COLO668 (cell line): ENCODE measurements at regions not wholly inside any gene's neighbourhood (a gene's known extent, or its start where the extent isn't known, plus 50 kb on each side); places are given as distances from the start of the nearest gene placed in this dataset.
"Not testable (repeated sequence)": the region's sequence is repeated elsewhere in the genome, so short reads cannot be mapped to it uniquely, and the experiment has no call there.

Experiments
- DNase-seq: peaks from one replicate; lab custom pipeline; 2025; ENCODE audit not compliant: unreplicated experiment; lab: John Stamatoyannopoulos, UW

DNA sequence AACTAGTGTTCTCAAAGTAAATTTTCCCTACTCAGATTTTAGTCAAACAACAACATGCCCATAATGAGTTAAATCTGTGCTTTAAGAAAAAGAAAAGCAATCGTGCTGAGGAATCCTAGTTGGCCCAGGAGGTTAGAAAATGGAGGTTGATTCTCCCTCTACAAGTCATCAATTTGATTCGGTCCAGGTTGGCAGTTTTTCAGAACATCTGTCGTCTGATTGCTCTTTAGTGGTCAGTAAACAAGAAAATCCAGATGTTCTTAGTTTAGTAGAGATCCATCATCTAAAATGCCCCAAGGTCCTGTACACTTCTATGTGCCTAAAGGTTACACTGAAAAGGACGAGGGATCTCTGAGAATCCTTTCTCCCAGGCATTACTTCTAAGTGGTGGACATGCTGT lies 659.2 kb downstream of the MTRR start:
- DNase-seq, result no peak

DNA sequence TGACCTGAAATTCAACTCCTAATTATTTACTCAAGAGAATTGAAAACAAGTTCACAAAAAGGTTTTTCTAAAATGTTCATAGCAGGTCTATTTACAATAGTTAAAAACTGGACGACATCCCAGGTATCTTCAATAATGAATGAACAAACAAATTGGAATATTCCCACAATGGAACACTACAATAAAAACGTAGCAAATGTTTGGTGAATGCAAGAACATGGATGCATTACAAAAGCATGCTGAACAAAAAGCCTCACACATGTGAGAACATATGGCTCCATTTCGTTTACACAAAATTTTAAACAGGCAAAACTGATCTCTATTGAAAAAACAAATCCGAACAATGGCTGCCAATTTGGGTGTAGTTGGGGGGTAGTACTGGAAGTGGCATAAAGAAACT lies 669.9 kb downstream of the MTRR start:
- no peak for DNase-seq

DNA sequence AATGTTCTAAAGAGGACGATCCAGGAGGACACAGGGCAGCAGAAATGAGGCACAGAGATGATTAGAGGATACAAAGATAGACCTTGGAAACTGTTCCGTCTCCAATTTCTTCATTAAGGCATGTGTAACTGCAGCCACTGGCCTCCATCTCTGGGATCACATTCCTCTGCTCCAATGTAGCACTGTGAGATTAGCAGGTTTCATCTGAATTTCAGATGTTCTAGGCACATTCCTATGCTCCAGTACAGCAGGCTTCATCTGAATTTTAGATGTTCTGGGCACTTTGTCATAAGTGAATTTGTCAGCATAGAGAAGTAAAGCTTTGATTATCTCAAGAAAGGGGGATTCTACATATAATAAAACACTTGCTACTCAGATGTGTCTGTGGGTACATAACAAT lies 671.4 kb downstream of the MTRR start:
- DNase-seq, result no peak

DNA sequence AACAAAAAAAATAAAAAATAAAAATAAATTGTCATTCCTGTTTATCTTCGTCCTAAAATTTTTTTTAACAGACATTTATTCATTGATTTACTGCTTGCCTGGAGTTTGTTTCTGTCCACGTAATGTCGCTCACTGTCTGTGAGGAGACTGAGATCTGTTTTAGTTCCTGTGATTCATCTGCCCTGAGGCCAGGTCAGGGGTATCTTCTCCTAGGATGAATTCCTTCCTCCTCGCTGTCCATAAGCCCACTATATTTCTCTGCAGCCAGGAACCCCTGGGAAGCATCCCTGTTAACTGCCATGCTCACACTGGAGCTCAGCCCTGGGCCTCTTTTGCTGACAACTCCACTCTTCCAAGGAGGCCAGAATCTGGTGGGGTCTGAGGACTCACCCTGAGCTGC lies 682.0 kb downstream of the MTRR start:
- no peak for DNase-seq

DNA sequence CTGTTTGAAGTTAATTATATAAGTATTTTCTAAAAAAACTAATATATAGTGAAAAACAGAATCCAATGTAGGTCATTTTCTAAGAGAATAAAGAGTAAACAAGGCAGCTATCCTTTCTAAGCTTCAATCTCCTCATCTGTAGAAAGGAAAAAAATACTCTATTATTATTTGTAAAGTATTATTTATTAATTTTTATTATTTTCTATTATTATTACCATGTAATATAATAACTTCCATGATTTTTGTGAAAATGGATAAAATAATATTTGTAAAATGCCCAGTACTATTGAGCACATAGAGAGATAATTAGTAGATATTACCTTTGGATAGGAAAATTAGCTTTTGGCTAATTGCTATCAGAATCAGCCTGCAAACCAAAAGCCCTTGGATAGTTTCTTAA lies 684.4 kb downstream of the MTRR start:
- no peak for DNase-seq

DNA sequence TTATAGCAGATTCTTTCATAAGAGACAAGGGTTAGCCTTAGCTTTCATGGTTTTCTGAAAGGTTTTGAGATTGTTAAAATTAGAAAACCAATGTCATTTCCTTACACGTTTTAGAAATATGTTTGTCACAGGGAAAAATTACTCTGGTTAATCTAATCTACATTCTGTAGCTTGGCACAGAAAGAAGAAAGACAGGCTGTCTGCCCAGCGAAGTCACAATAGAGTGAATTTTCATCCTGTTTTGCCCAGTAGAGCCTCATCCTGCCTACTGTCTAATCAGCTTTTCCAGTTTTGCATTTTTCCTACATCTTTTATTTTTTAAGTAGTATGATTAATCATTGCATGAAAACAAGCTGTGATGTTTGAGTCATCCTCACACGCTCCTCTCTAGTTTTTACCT lies 688.8 kb downstream of the MTRR start:
- no peak for DNase-seq

DNA sequence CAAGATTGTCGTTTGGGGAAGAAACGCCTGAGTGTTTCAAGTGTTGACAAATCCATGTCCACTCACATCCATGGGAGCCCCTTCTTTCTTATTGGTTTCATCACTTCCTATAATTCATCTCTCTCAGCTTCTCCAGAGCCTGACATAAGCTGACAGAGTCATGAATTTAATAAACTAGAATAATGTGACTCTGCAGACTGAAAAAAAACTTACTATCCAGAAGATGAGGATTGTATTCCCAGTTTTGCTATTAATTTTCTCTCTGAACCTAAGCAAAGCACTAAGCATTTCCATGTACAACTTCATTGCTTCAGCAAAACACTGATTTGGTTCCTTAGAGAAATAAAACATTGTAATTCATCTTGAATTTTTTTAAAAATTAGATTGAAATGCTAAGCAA lies 691.8 kb downstream of the MTRR start:
- DNase-seq, result no peak

DNA sequence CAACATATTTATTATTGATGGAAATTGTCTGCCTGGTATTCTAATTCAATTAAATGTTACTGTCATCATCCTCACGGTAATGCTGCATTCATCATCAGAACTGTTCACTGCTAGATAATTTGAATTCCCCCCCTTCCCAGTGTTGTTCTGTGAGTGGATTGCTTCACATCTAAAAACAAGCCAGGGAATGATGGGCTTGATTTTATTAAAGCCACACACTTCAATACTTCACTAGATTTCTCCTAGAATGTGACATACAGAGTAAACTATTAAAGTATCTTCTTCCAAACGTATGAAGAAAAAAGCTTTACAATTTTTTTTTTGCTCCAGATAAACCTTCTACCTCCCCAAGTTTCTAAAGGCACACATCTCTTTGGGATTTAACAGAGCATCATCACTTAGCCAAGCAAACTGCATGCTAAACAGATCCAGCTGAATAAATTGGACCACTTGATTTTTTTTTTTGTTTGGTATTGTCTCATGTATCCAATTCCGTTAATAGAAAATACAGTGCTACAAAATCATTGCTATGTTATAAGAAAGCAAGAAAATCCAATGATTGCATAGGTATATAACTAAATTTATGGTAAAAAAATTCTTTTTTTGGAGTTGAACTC lies 692.4 kb downstream of the MTRR start:
- no peak for DNase-seq

DNA sequence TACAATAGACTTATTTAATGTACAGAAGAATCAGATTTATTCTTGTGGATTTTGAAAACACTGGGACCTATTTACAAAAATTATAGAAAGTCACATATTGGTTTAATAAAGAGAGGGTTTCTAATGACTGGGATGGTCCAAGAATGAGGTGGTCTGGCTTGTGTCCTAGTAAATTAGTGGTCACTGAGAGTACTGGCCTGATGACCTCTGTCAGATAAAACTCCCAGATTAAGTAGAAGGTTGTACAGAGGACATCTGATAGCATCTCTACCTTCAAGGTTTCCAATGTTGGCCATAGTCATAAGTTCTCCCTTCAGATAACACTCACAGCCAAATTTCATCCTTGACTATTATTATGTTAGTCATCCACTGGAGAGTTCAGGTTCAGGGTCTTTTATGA lies 692.9 kb downstream of the MTRR start:
- no peak for DNase-seq

DNA sequence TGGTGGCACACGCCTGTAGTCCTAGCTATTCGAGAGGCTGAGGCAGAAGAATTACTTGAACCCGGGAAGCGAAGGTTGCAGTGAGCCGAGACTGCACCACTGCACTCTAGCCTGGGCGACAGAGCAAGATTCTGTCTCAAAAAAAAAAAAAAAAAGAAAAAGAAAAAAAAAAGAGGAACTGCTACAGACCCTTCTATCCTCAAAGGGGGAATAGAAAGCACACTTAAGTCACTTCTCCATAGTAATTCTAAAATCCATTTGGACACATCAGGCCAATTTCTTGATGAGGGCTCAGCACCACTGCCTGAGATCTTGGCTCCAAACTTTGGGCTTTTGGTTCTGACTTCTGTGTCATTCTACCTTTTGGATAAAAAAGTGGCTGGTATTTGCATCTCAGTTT lies 694.6 kb downstream of the MTRR start:
- DNase-seq, result not testable (repeated sequence)

DNA sequence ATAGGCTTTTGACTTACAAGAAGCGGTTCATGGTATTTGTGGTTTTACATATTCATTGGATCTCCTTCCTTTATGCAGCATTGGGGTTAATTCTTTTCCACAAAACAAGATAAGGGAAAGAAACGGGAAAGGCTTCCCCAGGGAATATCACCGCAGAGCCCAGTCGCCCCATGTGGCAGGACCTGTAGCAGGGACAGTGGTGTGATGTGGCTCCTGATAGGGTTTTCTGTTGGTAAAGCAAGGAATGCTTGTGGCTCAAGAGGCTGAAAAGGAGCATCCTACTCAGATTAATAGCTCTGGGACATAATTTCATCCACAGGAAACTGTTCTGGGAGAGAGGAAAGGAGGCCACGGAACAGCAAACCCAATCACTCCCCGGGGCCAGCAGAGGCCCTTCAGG lies 699.9 kb downstream of the MTRR start:
- no peak for DNase-seq

DNA sequence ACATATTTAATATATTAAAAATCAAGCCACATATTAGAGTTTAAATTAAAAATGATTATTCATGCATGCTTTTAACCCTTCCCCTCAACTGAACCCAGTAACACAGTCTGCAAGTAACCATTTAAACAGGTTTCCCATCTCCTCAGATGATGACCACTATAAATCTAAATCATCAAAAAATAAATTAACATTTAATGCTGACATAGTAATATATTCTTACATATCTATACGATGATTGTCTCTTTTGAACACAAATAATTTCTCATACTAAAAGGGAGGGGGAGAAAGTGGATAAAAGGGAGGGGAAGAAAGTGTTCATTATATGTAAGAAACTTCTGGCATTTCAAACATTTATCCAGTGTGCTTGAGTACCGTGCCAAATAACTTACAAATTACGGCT lies 701.6 kb downstream of the MTRR start:
- DNase-seq, result no peak

DNA sequence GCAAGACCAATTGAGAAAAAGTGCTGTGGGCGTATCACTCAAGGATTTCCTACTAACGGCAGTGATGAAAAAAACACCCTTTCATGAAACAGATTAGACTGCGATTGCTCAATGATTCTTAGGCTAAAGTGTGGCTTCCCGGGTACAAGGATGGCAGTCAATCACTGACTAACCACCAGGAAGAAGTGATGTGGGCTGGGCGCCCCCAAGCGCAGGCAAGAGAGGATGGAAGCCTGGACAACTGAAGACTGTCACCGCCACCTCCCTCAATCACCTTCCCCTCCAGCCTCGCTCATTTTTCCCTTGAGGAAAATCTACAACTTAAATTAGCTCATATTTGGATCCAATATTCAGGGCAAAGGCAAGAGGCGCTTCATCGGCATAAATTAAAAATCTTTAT lies 707.2 kb downstream of the MTRR start:
- no peak for DNase-seq

DNA sequence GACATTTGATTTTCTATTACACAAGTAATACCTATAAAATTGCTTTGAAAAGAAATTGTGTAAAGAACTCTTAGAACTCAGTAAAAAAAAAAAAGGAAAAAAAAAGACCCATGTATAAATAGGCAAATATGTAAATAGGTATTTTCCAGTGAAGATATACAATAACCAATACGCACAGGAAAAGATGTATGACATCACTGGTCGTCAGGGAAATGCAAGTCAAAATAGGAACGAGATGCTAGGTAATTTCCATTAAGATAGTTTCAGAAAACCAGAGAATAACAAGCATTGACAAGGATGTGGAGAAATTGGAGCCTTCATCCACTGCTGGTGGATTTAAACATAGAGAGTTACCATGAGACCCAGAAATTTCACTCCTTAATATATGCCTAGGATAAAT lies 708.8 kb downstream of the MTRR start:
- no peak for DNase-seq

DNA sequence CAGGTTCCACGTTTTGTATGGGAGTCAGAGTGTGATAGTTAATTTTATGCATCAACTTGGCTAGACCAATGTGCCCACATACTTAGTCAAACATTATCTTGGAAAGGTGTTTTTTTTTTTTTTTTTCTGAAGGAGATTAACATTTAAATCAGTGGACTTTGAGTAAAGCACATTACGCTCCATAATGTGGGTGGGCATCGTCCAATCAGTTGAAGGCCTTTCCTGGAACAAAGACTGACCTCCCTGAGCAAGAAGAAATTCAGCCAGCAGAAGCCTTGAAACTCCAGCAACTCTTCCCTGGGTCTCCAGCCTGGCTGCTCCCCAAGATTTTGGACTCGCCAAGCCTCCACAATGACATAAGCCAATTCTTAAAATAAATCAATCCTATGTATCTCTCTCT lies 711.4 kb downstream of the MTRR start:
- no peak for DNase-seq

DNA sequence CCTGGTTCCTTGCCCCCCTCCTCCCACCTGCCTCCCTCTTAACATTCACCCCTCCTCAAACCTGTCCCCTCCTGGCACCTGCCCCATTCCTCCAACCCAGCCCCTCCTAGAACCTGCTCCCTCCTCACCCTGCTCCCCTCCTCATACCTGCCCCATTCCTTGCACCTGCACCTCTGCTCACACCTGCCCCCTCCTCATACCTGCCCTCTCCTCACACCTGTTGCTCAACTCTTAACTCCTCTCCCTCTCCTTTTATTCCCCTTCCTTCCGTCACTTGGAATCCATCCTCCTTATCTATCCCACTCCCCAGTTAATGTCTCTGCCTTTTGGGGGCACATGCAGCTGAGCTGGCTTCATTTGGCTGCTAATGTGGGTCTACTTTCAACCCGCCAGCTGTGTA lies 712.1 kb downstream of the MTRR start:
- DNase-seq, result no peak

DNA sequence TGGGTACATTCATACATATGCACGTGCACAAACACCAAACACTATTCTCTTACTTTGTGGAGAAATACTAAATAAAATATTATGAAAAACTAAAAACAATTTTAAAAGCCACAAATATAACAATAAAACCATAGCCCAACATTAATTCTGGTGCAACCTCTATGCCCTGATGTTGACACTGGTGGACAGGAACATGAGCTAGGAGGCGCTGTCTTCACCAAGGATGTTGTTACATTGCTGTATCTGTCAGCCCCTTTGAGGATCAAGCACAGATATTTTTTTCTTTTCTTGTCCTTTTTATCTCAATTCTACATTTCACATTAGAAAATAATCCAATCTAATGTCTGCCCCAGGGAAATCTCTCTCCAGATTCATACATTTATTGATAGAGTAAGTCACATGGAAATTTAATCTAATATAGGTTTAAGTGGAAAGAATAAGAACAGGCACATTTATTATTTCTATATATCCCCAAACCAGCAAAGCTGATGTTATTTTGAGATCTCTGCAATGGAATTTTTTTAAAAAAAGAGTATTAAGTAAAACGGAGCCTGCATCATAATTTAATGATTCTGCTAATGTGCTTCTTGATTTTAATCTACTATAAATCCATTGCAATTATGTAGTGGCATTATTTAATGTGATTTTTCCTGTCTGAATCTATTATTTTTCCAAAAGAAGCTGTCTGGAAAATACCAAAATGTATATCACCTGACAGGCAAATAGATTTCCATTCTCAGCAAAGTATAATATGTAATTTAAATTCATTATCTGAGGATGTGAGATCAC lies 716.5 kb downstream of the MTRR start:
- DNase-seq, result no peak

DNA sequence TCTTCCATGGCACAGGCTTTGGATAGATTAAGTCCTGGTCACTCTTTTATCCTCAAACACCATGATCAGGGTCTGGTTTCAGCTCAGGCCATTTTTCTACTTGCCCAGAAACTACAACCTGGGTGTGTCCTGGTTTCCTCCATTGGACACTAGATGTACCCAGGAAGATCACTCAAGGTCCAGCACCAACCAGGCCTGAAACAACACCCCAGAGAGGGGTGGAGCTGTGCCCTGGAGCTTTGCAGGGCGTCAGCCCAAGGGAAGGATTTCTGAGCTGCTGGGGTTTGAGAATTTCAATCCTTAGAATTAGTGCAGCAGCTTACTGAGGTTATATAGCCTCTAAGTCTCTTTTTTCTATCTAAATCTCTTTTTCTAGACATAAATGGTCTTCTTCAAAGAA lies 722.0 kb downstream of the MTRR start:
- no peak for DNase-seq

DNA sequence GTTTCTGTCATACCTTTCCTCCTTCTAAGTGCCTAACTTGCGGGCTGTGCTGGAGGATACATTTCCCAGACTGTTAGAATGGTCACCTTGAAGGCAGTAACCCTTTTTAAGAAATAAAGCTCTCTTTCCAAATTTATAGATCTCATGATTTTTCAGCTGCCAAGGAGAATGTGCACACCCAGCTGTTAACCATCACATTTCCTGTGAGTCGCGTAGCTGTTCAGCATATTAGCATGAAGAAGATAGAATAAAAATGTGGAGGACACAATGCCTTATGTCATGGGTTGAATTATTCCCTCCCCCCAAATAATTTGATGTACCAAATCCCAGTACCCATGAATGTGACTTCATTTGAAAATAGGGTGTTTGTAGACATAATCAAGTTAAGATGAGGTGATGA lies 729.4 kb downstream of the MTRR start:
- DNase-seq, result no peak

DNA sequence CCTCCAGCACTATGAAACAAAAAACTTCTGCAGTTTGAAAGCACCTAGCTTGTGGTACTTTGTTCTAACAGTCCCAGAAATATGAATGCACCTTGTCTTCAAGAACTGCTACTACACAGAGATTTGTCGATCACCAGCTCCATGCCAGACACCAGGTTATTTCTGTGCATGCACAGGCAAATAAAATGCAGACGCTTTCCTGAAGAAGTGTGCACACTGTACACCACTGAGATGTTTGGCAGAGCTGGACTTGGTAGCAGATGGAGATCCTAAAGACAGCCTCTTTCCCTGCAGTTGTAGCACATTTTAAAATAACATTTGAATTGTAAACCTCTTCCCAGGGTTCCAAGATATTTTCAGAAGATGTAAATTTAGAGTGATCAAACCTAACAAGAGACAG lies 730.0 kb downstream of the MTRR start:
- DNase-seq, result no peak

DNA sequence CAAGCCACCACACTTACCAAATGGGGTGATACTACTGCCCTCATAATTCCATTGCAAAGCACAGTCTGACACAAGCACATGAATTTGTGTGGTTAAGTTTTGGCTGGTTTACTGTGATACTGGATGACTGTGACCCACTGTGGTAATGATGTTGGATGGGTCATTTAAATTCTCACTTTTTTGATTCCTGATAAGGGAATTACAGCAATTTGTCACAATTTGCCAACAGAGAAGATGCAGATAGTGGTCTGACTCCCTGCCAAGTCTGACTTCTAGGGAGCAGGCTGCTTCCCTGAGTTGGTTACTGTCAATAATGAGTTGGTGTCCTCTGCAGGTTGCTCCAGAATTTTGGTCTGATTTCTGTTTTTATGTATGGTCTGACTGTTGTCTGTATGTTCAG lies 731.9 kb downstream of the MTRR start:
- DNase-seq, result no peak

DNA sequence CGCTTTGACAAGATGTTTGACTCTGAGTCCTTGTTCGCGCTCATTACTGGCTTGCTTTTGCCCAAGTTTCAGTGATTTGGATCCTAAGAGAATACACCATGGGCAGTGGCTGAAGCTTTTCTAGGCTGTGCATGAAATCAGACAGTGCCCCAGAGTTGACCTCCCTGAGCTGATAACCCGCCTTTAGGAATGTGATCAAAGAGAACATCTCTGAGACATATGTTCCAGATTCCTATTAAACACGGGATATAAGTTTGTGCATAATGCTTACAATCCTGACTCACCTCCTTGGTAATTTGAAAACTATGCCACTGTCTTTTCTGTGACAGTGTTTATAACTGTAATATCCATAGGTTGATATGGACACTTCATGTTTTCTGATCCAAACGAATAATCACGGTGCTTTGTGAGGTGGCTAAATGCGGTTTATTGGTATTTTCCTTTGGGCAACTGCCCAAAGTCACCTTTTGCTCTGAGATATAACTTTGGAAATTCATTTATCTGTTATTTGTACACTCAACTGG lies 732.9 kb downstream of the MTRR start:
- no peak for DNase-seq

DNA sequence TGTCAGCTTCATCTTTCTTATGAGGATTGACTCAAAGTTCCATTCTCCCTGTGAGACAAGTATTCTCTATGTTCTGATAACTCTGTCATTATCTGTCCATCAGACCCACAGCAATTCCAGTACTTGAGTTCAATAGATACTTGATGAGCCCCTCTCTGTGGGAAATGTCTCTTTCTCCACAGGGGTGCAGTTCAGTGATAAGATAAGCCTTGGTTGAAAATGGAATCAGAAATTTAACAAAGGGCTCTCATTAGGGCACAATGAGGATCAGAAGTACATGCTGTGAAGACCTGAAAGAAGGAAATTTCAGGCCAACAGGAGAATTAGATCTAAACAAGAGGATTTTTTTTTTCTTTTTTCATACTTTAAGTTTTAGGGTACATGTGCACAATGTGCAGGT lies 737.3 kb downstream of the MTRR start:
- DNase-seq, result no peak
